Ishikawa (cell line): ENCODE measurements at regions not wholly inside any gene's neighbourhood (a gene's known extent, or its start where the extent isn't known, plus 50 kb on each side); places are given as distances from the start of the nearest gene placed in this dataset.

Experiments
- CEBPB ChIP-seq: IDR thresholded peaks from 2 replicates; pipeline ENCODE4 v1.6.1; 2012
- CREB1 ChIP-seq: IDR thresholded peaks from 2 replicates; pipeline ENCODE4 v1.6.1; 2012; ENCODE audit warnings: low read depth
- EGR1 ChIP-seq: IDR thresholded peaks from 2 replicates; pipeline ENCODE4 v1.6.1; 2012
- EP300 ChIP-seq: IDR thresholded peaks from 2 replicates; pipeline ENCODE4 v1.6.1; 2012; ENCODE audit warnings: borderline replicate concordance
- FOXM1 ChIP-seq: IDR thresholded peaks from 2 replicates; pipeline ENCODE4 v1.6.1; 2012; ENCODE audit warnings: low read depth, borderline replicate concordance
- NFIC ChIP-seq: IDR thresholded peaks from 2 replicates; pipeline ENCODE4 v1.6.1; 2012
- RAD21 ChIP-seq: IDR thresholded peaks from 2 replicates; pipeline ENCODE4 v1.6.1; 2012; ENCODE audit warnings: low read depth
- TAF1 ChIP-seq: IDR thresholded peaks from 2 replicates; pipeline ENCODE4 v1.6.1; 2012; ENCODE audit warnings: low read depth, mild to moderate bottlenecking
- TCF12 ChIP-seq: IDR thresholded peaks from 2 replicates; pipeline ENCODE4 v1.6.1; 2012; ENCODE audit warnings: low read depth
- TEAD4 ChIP-seq: IDR thresholded peaks from 2 replicates; pipeline ENCODE4 v1.6.1; 2012
- USF1 ChIP-seq: IDR thresholded peaks from 2 replicates; pipeline ENCODE4 v1.6.1; 2012
- YY1 ChIP-seq: IDR thresholded peaks from 2 replicates; pipeline ENCODE4 v1.6.1; 2012; ENCODE audit warnings: low read depth
- ZBTB7A ChIP-seq: IDR thresholded peaks from 2 replicates; pipeline ENCODE4 v1.6.1; 2012; ENCODE audit warnings: low read depth
- TF ChIP-seq, protein P1 (sequence below): IDR thresholded peaks from 2 replicates; pipeline ENCODE4 v1.6.1; 2012; ENCODE audit warnings: low read depth, mild to moderate bottlenecking
- TF ChIP-seq, protein P2 (sequence below): IDR thresholded peaks from 2 replicates; pipeline ENCODE4 v1.6.1; 2012

- TF ChIP-seq TCF12, result no peak
These were observed 392.7 kb downstream of the CDH9 start for GRCh38 chr5:26645659-26646058.

GRCh38 chr5:26641492-26641891 is 396.9 kb downstream of the CDH9 start:
- no peak for TF ChIP-seq ZBTB7A
- no peak for TF ChIP-seq RAD21

DNA sequence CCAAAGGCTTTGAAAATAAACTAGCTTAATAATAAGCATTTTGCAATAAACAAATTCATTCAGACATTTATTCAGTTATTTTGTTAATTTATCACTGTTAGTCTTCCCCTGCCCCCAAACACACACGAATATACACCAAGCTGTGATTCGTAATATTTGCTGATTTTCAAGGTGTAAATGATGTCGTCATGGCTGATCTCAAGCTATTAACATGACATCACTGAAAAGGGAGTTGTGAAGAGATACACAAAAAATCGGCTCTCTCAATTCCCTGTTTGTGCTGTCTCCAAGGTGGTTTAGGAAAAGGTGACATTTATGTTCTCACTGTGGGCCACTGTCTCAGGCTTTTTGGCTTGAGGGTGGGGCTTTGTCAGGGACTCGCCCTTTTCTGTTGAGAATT is 413.3 kb downstream of the CDH9 start:
- TF ChIP-seq YY1 (no peak), TAF1 (no peak), RAD21 (no peak), ZBTB7A (no peak), EP300 (no peak), EGR1 (no peak), TCF12 (no peak), TEAD4 (no peak), CREB1 (no peak), USF1 (no peak), FOXM1 (no peak), NFIC (no peak), CEBPB (no peak)
- TF ChIP-seq, protein P1, sequence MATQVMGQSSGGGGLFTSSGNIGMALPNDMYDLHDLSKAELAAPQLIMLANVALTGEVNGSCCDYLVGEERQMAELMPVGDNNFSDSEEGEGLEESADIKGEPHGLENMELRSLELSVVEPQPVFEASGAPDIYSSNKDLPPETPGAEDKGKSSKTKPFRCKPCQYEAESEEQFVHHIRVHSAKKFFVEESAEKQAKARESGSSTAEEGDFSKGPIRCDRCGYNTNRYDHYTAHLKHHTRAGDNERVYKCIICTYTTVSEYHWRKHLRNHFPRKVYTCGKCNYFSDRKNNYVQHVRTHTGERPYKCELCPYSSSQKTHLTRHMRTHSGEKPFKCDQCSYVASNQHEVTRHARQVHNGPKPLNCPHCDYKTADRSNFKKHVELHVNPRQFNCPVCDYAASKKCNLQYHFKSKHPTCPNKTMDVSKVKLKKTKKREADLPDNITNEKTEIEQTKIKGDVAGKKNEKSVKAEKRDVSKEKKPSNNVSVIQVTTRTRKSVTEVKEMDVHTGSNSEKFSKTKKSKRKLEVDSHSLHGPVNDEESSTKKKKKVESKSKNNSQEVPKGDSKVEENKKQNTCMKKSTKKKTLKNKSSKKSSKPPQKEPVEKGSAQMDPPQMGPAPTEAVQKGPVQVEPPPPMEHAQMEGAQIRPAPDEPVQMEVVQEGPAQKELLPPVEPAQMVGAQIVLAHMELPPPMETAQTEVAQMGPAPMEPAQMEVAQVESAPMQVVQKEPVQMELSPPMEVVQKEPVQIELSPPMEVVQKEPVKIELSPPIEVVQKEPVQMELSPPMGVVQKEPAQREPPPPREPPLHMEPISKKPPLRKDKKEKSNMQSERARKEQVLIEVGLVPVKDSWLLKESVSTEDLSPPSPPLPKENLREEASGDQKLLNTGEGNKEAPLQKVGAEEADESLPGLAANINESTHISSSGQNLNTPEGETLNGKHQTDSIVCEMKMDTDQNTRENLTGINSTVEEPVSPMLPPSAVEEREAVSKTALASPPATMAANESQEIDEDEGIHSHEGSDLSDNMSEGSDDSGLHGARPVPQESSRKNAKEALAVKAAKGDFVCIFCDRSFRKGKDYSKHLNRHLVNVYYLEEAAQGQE, result no peak
- TF ChIP-seq, protein P2, sequence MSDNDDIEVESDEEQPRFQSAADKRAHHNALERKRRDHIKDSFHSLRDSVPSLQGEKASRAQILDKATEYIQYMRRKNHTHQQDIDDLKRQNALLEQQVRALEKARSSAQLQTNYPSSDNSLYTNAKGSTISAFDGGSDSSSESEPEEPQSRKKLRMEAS, result no peak

DNA sequence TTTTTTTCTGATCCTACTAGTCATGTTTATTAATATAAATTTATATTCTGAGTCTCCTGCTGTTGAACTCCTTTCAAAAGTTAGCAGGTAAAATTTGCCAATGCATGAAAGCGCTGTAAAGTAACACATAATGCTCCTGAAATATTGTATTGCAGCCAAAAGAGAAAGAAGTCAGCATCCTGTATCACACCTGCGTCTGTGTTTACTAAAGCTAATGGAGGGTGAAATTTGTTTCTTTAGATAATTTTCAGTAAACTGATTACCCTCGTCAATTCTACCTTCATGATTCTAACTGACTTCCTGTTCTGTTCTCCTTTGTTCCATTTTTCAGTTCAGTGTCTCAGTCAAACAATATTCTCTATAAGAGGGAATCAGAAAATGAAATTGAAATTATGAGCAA is 415.4 kb downstream of the CDH9 start:
- no peak for TF ChIP-seq TCF12
- TF ChIP-seq NFIC, result no peak
- no peak for TF ChIP-seq RAD21
- no peak for TF ChIP-seq YY1
- no peak for TF ChIP-seq TAF1
- TF ChIP-seq, protein P2, result no peak
- TF ChIP-seq, protein P1, result no peak
- no peak for TF ChIP-seq TEAD4
- TF ChIP-seq CEBPB, result no peak
- no peak for TF ChIP-seq FOXM1
- TF ChIP-seq ZBTB7A, result no peak
- TF ChIP-seq USF1, result no peak
- TF ChIP-seq CREB1, result no peak
- TF ChIP-seq EP300, result no peak
- no peak for TF ChIP-seq EGR1

- TF ChIP-seq CREB1 (no peak), NFIC (no peak), TEAD4 (no peak), CEBPB (no peak), RAD21 (no peak), EGR1 (no peak)
- TF ChIP-seq, protein P1, result no peak
These were observed 427.8 kb downstream of the CDH9 start for GRCh38 chr5:26610577-26610976.

DNA sequence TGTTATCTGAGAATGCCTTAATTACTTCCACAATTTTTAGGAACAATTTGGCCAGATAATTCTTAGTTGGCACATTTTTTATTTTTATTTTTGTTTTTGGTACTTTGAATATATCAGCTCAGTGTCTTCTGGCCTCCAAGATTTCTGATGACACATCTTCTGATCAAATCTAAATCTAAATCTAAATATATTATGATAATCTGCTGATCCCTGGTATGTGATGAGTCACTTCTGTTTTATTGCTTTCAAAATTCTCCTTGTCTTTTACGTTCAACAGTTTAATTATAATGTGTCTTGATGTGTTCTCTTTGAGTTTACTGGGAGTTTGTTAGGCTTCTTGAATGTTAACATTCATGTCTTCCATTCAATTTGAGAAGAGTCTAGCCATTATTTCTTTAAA is 436.8 kb downstream of the CDH9 start:
- TF ChIP-seq TEAD4, result no peak
- TF ChIP-seq CEBPB, result no peak
- TF ChIP-seq TAF1, result no peak
- no peak for TF ChIP-seq NFIC
- TF ChIP-seq RAD21, result no peak
- TF ChIP-seq YY1, result no peak
- TF ChIP-seq EGR1, result no peak
- TF ChIP-seq, protein P2, result no peak
- TF ChIP-seq, protein P1, result no peak
- TF ChIP-seq FOXM1, result no peak
- TF ChIP-seq USF1, result no peak
- TF ChIP-seq CREB1, result no peak
- TF ChIP-seq ZBTB7A, result no peak
- no peak for TF ChIP-seq EP300
- no peak for TF ChIP-seq TCF12
